Panc1 (cell line): ENCODE measurements at regions not wholly inside any gene's neighbourhood (a gene's known extent, or its start where the extent isn't known, plus 50 kb on each side); places are given as distances from the start of the nearest gene placed in this dataset.

Source experiments
- ATAC-seq: fragments of 200-7000 bp; cut with Tn5 transposase; 2 replicates; pipeline ENCODE4 v1.9.1; 2020; ENCODE audit warnings: mild to moderate bottlenecking, moderate library complexity
- BruUV-seq: library from RNA; stranded (reverse); fragments of 400-500 nt; replicated peaks from 2 replicates; lab custom pipeline; 2021; lab: Mats Ljungman, UMichigan
- CTCF ChIA-PET: fragments of 300-600 bp; sonication (Branson Sonifier 250); formaldehyde crosslinking; loops from one replicate; lab custom pipeline; 2022; ENCODE audit warnings: antibody characterized with exemption; lab: Charles Lee
- POLR2A ChIA-PET: fragments of 300-600 bp; sonication (Branson Sonifier 250); formaldehyde crosslinking; loops from one replicate; lab custom pipeline; 2022; ENCODE audit warnings: antibody characterized with exemption; lab: Charles Lee
- DNase-seq: peaks from one replicate; pipeline ENCODE4 v3.0.0-alpha.2; 2010; ENCODE audit warnings: low read depth, low spot score
- H3K27ac ChIP-seq: 2 replicates; pipeline ENCODE4 v1.5.1; 2011; ENCODE audit warnings: mild to moderate bottlenecking, low read length, inconsistent platforms
- H3K27me3 ChIP-seq: fragments of 200-500 bp; sonication (Bioruptor generic); 2 replicates; pipeline ENCODE4 v1.6.0; 2014; ENCODE audit warnings: low read length, inconsistent platforms; ENCODE audit not compliant: control insufficient read depth, insufficient read depth
- H3K36me3 ChIP-seq: fragments of 200-500 bp; sonication (Bioruptor generic); 2 replicates; pipeline ENCODE4 v1.5.1; 2014; ENCODE audit warnings: inconsistent platforms, mild to moderate bottlenecking, low read length, moderate library complexity; ENCODE audit not compliant: control insufficient read depth, insufficient read depth
- H3K4me1 ChIP-seq: 2 replicates; pipeline ENCODE4 v1.5.1; 2011; ENCODE audit warnings: inconsistent platforms, mild to moderate bottlenecking, low read length, moderate library complexity; ENCODE audit not compliant: control insufficient read depth, insufficient read depth
- H3K4me3 ChIP-seq, 2 experiments: 2 replicates each; pipeline ENCODE4 v1.5.1; 2011 to 2012; ENCODE audit warnings: low read depth in 2 of 2, low read length in 2 of 2, mild to moderate bottlenecking in 2 of 2, inconsistent platforms in 1 of 2, moderate library complexity in 1 of 2
- H3K9me3 ChIP-seq: fragments of 200-500 bp; sonication (Bioruptor generic); 2 replicates; pipeline ENCODE4 v1.5.1; 2014; ENCODE audit warnings: low read depth, mild to moderate bottlenecking, inconsistent platforms, low read length, moderate library complexity; ENCODE audit not compliant: control insufficient read depth, insufficient read depth
- CTCF ChIP-seq: fragments of 450-650 bp; IDR thresholded peaks from 2 replicates; pipeline ENCODE4 v1.5.1; 2017; ENCODE audit warnings: mild to moderate bottlenecking
- POLR2AphosphoS5 ChIP-seq: IDR thresholded peaks from 2 replicates; pipeline ENCODE4 v1.6.1; 2012; ENCODE audit warnings: mild to moderate bottlenecking, low read depth, low read length, moderate library complexity
- REST ChIP-seq, 2 experiments: IDR thresholded peaks; 2 replicates each; pipeline ENCODE4 v1.6.1; 2011 to 2012; ENCODE audit warnings: low read depth in 2 of 2, control low read depth in 1 of 2, low read length in 1 of 2, mild to moderate bottlenecking in 1 of 2, moderate library complexity in 1 of 2; ENCODE audit not compliant: insufficient read depth in 1 of 2
- SIN3A ChIP-seq: IDR thresholded peaks from 2 replicates; pipeline ENCODE4 v1.6.1; 2012; ENCODE audit warnings: low read depth, mild to moderate bottlenecking, low read length, moderate library complexity, borderline replicate concordance; ENCODE audit not compliant: insufficient read depth
- TCF7L2 ChIP-seq: IDR thresholded peaks from 2 replicates; pipeline ENCODE4 v1.6.1; 2011; ENCODE audit warnings: mild to moderate bottlenecking, low read depth, low read length, inconsistent platforms
- in situ Hi-C: cut with HindIII; loops from 2 replicates; pipeline ENCODE4 v1.10.0; 2016; ENCODE audit warnings: low sequenced_read_pairs, low pct_unique_long_range_greater_than_20kb
- intact Hi-C: fragments of 100-400 bp; cut with micrococcal nuclease; formaldehyde crosslinking; loops from one replicate; pipeline ENCODE4 v1.10.0; 2022; ENCODE audit not compliant: unreplicated experiment

- in situ Hi-C loops (no loop called here), intact Hi-C loops (no loop called here)
- Histone ChIP-seq H3K36me3 (no peaks in the 10 kb centered on the region), H3K9me3 (no peaks in the 10 kb centered on the region), H3K4me3 (no peak overlapping the region), H3K27me3 (no peaks in the 10 kb centered on the region), H3K4me1 (no peaks in the 10 kb centered on the region; the same call in 1 of the 2 replicates), H3K27ac (no peak overlapping the region)
- ChIA-PET POLR2A (no interaction called here), CTCF (no interaction called here)
- TF ChIP-seq SIN3A, result no peak
- no peak for TF ChIP-seq REST (IDR thresholded peaks at IDR 0.05; ENCODE audit: insufficient read depth in 1 of 2, low read depth in 2 of 2, low read length in 1 of 2)
- no peak for TF ChIP-seq POLR2AphosphoS5
- no peak for TF ChIP-seq CTCF
- no peak for TF ChIP-seq TCF7L2
- no TSS peak for BruUV-seq
- no peak for DNase-seq
- ATAC-seq, result no peak
These were observed 113.1 kb downstream of the CDCA7 start for GRCh38 chr2:173467751-173468150.

GRCh38 chr2:173468266-173468793, 113.7 kb downstream of the CDCA7 start:
- CTCF ChIA-PET, result no interaction called here
- no peak for DNase-seq
- BruUV-seq, result no TSS peak

More at GRCh38 chr2:173468266-173468793, 113.7 kb downstream of the CDCA7 start:
- POLR2A ChIA-PET, result no interaction called here
- in situ Hi-C loops (no loop called here), intact Hi-C loops (no loop called here)
- ATAC-seq, result no peak
- Histone ChIP-seq H3K4me3 (no peak overlapping the region), H3K4me1 (no peaks in the 10 kb centered on the region; the same call in 1 of the 2 replicates), H3K27ac (no peak overlapping the region), H3K36me3 (no peaks in the 10 kb centered on the region), H3K9me3 (no peaks in the 10 kb centered on the region), H3K27me3 (no peaks in the 10 kb centered on the region)
- TF ChIP-seq TCF7L2 (no peak), POLR2AphosphoS5 (no peak), REST (IDR thresholded peaks at IDR 0.05; ENCODE audit: insufficient read depth in 1 of 2, low read depth in 2 of 2, low read length in 1 of 2) (no peak), CTCF (no peak), SIN3A (no peak)
